LNCAP (cell line): ENCODE measurements at regions not wholly inside any gene's neighbourhood (a gene's known extent, or its start where the extent isn't known, plus 50 kb on each side); places are given as distances from the start of the nearest gene placed in this dataset.

Source experiments
- TF ChIP-seq, protein P1 (sequence below): fragments of 450-650 bp; IDR thresholded peaks from 2 replicates; pipeline ENCODE4 v1.5.1; 2017; ENCODE audit warnings: mild to moderate bottlenecking

DNA sequence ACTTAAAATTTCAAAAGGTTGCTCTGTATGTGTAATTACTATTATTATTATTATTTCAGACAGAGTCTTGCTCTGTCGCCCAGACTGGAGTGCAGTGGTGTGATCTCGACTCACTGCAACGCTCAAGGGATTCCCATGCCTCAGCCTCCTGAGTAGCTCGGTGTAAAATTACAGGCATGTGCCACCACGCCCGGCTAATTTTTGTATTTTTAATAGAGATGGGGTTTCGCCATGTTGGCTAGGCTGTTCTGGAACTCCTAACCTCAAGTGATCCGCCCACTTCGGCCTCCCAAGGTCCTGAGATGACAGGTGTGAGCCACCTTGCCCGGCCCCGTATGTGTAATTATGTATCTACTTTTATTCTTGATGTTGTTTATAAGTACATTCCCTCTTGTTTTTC, 65.3 kb upstream of the ZNF217 start:
- TF ChIP-seq, protein P1, sequence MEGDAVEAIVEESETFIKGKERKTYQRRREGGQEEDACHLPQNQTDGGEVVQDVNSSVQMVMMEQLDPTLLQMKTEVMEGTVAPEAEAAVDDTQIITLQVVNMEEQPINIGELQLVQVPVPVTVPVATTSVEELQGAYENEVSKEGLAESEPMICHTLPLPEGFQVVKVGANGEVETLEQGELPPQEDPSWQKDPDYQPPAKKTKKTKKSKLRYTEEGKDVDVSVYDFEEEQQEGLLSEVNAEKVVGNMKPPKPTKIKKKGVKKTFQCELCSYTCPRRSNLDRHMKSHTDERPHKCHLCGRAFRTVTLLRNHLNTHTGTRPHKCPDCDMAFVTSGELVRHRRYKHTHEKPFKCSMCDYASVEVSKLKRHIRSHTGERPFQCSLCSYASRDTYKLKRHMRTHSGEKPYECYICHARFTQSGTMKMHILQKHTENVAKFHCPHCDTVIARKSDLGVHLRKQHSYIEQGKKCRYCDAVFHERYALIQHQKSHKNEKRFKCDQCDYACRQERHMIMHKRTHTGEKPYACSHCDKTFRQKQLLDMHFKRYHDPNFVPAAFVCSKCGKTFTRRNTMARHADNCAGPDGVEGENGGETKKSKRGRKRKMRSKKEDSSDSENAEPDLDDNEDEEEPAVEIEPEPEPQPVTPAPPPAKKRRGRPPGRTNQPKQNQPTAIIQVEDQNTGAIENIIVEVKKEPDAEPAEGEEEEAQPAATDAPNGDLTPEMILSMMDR: no peak

DNA sequence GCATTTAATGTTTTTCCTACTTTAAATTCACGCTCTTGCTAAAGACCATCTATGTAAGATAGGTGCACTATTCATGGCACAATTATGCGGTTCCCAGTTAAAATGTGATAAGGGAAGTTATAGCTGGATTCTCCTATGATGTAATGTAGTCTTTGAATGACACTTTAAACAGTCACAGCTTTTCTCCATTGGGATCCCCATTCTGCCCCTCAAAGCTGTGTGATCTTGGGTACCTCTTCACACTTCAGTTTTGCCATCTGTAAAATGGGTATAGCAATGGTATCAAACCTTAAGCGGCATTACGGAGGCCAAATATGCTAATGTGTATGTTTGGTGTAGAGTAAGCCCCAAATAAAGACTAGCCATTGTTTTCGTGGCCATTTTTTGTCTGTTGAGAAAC, 64.7 kb upstream of the ZNF217 start:
- TF ChIP-seq, protein P1: no peak

DNA sequence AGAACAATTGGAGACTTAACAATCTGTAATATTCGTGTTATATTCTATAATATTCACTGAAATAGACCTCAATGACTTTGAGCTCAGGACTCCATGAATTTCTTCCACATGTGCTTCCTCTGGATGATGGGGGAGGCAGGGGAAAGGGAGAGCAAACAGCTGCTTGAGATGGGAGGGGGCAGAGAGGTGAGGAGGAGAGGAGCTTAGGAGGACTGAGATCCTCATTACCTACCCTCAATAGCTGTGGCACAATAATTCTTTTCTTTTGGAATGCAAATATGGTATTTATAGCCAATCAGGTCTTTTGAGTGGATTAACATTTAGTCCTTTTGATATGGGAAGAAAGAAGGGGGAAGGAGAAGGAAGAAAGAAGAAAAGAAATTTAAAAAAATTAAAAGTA, 64.1 kb upstream of the ZNF217 start:
- TF ChIP-seq, protein P1: no peak

DNA sequence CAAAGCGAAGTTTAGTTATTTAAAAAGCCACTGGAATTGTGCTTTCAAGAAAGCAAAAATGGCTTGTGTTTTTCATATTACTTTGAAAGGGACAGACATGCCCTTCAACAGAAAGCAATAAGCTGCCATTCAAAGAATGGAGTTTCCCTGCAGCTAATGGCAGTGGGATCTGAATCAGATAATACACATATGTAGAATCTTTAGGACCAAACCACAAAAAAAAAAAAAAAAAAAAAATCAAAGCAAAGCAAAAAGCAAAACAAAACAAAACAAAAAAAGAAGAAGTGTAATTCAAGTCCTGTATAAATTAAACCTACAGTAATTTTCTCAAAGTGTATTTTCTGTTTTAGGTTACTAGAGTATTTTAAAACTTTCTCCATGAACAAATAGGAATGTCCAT, 63.6 kb upstream of the ZNF217 start:
- TF ChIP-seq, protein P1: no peak

DNA sequence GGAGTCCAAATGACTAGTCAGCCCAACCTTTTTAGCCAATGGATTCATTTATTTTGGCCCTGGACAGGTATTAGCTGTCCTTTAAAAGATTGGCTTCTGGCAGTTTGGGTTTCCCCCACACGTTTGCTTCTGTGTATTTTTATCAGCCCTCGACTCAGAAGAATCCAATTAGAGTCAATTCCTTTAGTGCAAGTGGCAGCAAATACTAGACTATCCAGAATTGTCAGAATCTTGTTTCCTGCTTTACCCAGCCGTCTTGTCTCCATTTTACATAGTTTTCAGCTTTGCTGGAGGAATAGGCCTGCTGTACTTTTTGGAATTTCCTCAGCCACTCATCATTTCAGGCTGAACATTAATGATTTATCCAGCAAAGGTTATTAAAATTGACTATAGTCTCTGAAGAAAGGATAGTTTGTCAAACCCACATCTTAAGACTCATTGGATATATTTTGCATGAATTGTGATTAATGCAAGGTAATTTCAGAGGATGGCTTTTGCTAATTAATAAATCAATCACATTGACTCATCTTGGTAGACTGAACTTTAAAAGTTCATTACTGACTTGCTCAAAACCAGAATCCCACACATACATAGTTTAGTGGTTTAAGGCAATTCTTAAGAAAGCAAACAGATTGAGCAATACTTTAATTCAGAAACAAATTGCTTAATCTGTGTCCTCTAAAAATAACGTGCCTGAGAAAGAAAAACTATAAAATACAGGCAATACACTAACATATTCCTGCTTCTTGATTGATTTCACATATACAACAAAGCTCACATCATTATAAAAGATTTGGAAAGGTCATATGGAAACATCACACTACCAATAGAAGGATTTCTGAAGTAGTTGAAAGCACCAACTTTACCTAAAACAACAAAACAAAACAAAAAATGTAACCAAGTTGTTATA, 62.9 kb upstream of the ZNF217 start:
- TF ChIP-seq, protein P1: no peak

DNA sequence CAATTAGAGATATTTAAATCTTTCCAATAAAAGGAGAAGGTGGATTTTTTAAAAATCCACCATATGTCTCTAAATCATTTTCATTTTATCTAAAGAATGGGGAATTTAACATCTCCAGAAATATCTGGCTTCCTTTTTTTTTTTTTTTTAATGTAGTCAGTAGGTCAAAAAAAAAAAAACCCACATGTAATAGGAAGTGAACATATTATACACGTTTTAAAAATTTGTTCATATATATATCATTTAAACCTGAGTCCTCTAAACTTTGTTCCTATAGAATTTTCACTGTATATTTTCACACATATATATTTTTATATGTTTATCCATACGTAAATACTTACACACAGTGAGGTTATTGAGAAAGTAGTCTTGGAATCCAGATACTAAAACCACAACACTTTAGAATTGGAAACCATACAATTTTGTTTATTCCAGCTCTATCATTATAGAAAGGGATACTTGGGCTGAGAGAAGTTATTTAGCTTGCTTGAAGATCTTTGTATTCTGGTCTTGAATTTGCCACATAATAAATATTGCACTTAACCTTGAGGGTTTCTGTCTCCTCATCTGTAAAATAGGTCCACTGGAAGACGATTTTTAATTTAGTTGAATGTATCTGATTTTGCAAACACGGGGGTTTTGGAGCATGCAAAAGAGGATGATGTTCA, 62.1 kb upstream of the ZNF217 start:
- TF ChIP-seq, protein P1: no peak

DNA sequence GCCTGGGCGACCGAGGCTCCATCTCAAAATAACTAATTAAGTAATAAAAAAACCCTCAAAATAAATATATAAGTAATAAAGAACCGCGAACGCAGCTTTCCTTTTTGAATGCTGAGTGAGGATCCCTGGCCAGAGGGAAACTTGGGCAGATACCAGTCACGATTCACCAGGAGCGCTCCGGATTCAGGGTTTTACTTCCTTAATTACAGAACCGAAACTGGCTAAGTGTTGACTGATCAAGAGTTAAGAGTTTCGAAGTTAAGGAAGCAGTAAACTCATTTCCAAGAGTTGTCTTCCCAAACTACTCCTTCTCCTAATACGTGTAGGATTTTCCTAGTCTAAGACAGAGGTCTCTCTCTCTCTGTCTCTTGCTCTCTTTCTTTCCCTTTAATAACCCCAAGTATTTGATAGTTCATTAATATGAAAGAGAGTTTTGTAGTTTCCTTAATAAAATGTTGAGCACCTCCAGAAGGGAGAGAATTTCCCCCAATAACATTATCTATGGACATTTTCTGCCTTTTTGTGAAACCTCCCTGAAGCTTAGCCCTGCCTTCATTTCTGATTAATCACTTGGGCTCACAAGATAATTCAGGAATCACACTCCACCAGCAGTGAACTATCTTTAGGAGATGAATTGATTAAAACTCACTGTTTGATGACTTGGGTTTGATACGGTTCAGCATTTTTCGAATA, 61.4 kb upstream of the ZNF217 start:
- TF ChIP-seq, protein P1: no peak
